Fibroblast of skin of abdomen (primary cell): ENCODE measurements at regions not wholly inside any gene's neighbourhood (a gene's known extent, or its start where the extent isn't known, plus 50 kb on each side); places are given as distances from the start of the nearest gene placed in this dataset.
A peak's percentile ranks its signal among the peaks of the same experiment; 100 is the strongest.

ENCODE experiments used
- DNase-seq: peaks from one replicate; pipeline ENCODE4 v3.0.0-alpha.2; 2013

DNA sequence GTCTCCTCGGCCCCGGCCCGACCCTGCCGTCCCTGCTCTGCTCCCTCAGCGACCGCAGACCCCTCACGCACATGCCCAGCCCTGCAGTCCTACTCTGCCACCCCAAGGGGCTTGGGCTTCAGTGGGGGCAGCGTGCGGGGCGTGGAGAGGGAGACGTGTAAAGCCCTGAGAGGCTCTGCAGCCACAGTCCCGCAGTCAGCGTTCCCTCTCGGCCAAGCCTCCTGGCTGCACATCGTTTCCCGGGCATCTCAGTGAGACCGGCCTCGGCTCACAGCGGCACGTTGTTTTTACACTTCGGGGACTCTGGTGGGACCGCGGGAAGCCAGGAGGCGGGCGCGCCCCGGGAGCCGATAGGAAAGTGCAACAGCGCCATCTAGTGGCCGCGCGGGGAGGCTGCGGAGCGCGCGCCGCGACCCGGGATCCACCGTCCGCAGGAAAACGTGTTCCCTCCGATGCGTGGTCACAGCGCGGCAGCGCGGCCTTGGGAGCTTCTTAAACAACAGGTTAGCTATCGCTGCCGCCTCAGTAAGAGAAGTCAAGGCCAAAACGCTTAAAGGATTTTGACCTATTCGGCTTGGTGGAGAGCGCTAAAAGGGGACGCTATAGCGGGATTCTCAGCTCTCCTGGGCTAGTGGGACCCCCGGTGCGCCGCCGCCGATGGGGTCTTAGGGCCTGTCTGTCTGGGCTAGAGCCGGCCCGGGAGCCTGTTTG is 226.8 kb upstream of the IGF1R start:
- peak; percentile 48 for DNase-seq

DNA sequence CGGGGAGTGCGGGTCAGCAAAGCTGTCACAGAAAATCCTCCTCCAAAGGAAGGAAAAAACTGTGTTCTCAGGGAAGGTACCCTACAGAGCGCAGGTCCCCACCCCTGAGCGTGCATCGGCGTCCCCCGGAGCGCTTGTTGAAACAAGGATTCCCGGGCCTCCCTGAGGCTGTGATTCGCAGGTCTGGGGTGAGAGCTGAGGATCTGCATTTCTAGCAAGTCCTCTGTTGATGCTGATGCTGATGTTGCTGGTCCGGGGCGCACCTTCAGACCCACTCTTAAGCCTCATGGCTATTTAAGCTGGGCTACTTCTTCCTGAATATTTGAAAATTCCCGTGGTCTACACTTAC is 226.2 kb upstream of the IGF1R start:
- no peak for DNase-seq

DNA sequence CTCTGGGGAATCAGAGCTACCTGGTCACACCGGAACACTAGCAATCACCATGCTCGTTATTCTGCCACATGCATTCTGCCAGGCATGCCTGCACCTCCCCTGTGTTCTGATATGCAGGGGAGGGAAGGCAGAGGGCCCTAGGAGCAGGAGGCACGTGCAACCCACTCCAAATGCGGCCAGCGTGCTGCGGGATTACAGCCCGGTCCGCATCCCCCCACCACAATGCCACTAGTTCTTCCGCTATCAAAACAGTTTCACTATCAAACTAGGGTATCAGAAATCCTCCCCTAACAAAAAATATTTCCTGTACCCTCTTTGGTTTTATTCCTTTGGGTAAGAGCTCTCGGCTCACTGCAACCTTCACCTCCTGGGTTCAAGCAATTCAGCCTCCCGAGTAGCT is 223.2 kb upstream of the IGF1R start:
- DNase-seq = no peak

DNA sequence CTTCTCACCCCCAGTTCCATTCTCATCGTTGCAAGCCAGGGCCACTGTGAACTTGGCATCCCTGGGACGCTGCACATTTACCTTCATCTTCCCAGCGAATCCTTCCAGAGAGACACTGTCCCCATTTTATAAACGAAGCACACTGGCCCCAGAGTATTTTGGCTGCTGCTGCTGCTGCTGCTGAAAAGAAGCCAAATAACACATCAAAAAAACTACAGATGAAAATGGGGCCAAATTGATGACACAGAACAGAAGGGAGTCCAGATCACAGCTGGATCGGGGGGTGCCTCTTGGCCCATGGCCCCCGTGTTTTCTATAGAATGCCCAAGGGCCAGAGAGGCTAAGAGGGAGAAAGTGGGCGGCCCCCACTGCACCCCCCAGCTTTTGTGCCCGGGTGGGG is 221.0 kb upstream of the IGF1R start:
- no peak for DNase-seq

DNA sequence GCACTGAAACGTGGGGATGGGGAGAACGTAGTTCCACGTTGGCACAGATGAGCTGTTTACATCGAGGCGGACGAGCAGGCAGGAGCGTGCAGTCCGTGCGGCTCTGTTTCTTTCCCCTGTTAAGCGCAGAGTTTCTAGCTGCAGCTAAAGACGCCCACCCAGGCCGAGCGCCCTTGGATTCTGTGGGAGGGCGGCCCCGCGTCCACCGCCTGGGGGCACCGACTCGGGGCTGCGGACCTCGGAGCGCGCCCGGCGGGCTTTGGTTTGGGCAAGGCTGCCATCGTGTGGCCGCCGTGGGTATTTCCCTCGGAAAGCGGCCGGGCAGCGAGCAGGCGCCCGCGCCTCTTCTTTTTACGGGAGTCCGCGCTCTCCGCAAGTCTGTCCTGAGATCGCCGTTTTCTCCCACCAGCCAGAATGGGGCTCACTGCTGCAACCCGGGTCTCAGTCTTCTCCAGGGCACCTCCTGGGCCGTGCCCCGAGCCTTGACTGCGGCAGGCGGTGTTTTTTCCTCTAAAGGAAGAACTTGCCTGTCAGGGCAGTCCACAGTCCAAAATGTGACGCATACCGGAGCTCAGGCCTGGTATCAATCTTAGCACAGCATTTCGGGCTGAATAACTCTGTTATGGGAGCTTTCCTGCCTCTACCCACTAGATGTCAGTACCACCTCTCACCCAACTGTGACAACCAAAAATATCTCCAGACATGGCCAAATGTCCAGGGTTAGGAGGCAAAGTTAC is 219.9 kb upstream of the IGF1R start:
- peak; percentile 60 for DNase-seq

GRCh38 chr15:98431171-98431570 is 217.2 kb upstream of the IGF1R start:
- DNase-seq = no peak

DNA sequence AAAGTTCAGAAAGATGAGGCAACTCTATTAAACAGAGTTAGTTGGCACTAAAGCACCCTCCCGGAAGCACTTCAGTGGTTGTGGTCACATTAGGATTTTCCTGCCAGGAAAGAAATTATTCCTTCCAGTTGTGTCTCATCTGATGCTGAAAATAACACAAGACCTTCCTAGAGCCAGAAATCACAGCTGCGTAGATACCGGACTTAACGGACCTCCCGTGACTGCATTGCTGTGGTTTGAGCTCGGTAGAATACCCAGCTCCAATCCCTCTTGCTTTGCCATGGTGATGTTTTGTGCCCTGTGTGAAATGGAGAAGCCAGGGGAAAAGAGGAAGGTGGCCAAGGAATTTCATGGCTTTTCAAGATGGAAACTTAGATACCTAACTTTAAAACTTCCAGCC is 215.0 kb upstream of the IGF1R start:
- DNase-seq = no peak

GRCh38 chr15:98433856-98434255 is 214.5 kb upstream of the IGF1R start:
- no peak for DNase-seq

- no peak for DNase-seq
These were observed 210.6 kb upstream of the IGF1R start for GRCh38 chr15:98437752-98438151.

DNA sequence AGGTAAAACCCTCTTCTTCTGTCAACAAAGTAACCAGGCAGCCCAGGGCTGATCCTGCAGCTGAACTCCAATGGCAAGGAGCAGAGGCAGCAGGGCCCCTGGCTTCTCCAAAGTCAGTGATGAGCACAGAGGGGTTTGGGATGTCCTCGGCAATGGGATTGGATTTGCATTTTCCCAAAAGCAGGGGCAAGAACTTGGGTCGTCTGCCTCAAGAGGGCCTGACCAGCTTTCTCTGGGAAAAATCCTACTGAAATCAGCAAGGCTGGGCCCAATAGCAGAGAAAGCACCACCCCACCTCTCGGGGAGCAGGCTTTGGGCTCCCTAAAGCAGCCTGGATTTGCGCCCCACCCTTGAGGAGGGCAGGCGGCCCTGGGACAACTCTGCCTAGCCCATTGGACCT is 210.0 kb upstream of the IGF1R start:
- DNase-seq = no peak

- no peak for DNase-seq
These were observed 209.4 kb upstream of the IGF1R start for GRCh38 chr15:98438907-98439306.

GRCh38 chr15:98439523-98439942 is 208.8 kb upstream of the IGF1R start:
- DNase-seq = no peak

DNA sequence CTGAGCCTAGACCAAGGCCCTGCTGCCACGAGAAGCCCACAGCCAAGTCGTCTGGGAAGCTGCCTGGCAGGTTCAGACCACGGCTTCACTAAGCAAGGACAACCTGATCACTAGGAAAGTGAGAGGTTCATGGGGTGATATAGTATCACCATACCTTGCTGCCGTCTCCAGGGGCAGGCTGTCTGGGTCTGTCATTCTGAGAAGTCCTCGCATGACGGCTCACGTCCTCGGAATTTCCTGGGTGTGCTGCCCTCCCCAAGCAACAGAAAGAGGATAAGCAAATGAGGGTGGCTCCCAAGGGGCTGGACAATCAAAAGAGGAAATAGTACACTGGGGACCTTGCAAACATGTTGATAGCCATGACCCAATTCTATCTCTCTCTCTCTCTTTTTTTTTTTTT is 207.4 kb upstream of the IGF1R start:
- DNase-seq = no peak

- no peak for DNase-seq
These were observed 206.7 kb upstream of the IGF1R start for GRCh38 chr15:98441599-98441998.

GRCh38 chr15:98442379-98442833 is 205.9 kb upstream of the IGF1R start:
- peak; percentile 86 for DNase-seq

DNA sequence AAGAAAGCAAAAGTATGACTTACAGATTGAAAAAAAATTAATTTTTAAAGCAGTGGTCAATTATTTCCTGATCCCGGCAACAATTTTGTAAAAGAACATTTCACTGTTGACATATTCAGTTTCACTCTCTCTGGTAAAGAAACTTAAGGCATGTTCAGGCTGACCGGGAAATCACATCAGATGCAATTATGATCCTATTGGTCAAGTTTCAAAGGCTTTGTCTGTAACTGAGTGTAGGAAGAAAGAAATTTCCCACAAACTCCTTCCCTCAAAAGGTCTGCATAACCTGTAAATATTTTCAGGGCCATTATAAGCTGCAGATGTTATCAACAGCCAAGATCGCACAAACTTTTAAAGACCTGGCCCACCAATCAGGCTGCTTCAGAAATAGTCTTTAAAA is 205.4 kb upstream of the IGF1R start:
- no peak for DNase-seq

DNA sequence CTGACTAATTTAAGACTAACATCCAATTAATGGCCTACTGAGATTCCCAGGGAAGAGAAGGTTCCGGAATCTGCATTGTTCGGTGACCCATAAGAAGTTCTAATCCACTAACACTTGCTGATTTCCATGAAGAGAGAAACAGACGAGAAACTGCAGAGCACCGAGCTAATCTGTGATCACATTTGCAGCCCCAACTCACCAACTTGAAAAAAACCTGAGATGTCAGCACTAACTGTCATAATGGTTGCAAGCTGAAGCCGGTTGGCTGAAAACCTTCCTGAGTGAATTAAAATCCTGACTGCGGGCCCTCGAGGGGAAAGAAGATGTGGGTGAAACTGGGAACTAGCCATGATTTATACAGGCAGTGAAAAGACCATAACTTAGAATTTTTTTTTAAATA is 204.8 kb upstream of the IGF1R start:
- no peak for DNase-seq

GRCh38 chr15:98444138-98444537 is 204.2 kb upstream of the IGF1R start:
- DNase-seq = no peak

DNA sequence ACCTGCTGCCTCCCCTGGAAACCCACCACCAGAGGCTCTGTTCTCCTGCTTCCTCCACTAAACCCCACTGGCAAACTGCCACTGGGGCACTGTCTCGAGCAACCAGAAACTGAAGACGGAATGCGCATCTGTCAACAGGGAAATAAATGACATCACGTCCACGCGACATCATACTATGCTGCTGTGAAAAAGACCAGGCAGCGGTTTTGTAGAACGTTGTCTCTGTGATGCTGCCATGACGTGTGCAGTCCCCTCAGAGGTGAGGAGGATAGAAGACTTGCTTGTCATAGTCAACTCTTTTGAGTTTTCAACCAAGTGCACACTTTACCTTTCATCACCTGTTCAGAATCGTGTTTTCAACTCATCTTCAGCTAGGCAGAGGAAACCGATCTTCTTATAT is 203.0 kb upstream of the IGF1R start:
- DNase-seq = no peak

GRCh38 chr15:98446083-98446482 is 202.3 kb upstream of the IGF1R start:
- no peak for DNase-seq

DNA sequence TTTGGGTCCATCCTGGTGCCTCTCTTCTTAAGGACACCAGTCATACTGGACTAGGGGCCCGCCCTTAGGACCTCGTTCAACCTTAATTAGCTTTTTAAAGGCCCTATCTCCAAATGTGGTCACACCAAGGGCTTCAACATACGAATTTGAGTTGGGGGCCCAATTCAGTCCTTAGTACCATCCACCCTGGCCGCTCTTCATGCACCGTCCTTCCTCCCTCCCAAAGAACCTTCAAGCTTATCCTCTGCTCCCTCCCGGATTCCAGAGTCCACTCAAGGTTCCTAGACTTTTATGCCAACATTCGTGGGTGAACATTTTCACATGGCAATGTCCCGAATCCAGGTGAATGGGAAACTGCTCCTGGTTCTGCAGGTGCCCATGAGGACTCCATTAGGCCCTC is 201.3 kb upstream of the IGF1R start:
- no peak for DNase-seq

DNA sequence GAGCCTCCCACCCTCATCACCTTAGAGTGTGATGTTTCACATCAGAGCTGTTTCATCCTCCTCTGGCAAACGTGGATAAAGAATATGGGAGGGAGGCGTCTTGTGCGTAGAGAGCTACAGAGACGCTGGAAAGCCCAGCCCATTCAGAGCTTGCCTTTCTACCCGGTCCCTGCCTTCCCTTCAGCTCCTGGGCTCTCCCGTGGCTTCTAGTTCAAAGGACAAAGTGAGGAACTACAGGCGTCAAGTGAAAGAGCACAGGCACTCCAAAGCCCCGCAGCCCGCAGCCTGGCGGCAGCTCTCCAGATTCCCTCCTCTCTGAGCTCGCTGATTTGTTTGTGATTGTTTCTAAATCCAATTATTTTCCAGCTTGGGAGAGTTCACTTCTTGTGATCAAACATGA is 197.1 kb upstream of the IGF1R start:
- no peak for DNase-seq

DNA sequence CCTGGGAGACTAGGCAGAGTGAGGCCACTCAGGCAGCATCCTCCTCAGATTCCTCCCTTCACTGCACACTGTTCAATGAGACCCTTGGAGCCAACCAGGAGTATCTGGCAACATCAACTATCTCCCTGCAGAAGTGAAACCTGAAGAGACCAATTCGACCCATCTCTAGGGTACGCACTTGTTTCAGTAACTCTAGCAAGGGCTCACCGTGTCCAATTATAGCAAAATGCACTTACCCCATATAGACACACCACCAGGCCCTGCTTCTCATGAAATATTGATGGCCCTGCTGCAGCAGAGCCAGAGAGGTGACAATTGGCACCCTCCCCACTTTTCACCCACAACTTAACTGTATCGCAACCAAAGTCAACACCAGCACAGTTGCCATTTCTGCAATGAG is 196.1 kb upstream of the IGF1R start:
- DNase-seq = no peak

GRCh38 chr15:98455904-98456303 is 192.4 kb upstream of the IGF1R start:
- no peak for DNase-seq

GRCh38 chr15:98476559-98476958 is 171.8 kb upstream of the IGF1R start:
- no peak for DNase-seq
